ENCODE measurements at regions not wholly inside any gene's neighbourhood (a gene's known extent, or its start where the extent isn't known, plus 50 kb on each side); places are given as distances from the start of the nearest gene placed in this dataset.
"Not testable (repeated sequence)": the region's sequence is repeated elsewhere in the genome, so short reads cannot be mapped to it uniquely, and the experiment has no call there.

DNA sequence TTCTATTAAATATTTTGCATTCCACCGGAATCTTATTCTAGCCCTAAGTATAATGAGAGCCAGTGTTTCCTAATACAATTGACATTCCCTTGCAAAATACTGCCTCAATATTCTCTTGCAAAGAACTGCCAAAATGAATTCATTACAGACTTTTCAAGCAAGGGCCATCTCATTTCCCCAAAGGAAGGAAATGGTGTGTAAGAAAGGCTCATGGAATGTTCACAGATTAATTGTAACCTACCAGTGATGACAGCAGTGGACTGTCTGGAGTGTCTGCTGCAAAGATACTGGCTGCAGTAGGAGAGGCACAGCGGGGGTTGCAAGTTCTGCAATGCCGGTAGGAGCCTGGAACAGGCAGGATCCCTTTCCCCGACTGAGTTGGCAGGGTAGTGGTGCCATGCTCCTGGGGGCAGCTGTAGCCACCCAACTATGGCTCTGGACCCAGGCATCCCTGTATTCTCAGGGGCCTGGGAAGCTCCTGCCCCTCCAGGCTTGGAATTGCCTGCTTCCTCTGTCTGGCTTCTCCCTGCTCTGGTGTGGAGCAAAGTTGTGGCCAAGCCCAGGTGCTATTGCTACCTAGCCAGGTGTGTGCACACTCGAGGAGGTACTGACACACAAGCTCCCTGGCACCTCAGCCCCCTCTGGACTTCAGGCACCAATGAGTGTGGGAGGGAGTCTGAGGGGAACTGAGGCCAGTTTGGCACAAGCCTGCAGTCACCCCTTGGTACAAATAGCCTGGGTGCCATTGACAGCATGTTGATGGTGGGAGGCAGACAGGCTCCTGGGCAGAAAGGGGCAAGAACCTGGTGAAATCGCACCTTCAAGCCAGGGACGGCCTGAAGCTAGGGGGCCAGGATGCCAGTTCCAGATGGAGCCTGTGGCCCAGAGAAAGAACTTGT, 1371.0 kb downstream of the KCNT2 start:
- no peak for DNase-seq (ENCODE audit: low read depth in 1 of 2, low spot score in 2 of 2)
- H3K9me3 ChIP-seq (replicated peaks), result no peaks in the 10 kb centered on the region; the same call in 1 of the 2 replicates
- no peak overlapping the region for H3K27ac ChIP-seq
- no peaks in the 10 kb centered on the region for H3K4me1 ChIP-seq (replicated peaks)
- no peak overlapping the region for H3K4me3 ChIP-seq
- no peaks in the 10 kb centered on the region for H3K27me3 ChIP-seq (replicated peaks)
- H3K36me3 ChIP-seq, result no peaks in the 10 kb centered on the region

DNA sequence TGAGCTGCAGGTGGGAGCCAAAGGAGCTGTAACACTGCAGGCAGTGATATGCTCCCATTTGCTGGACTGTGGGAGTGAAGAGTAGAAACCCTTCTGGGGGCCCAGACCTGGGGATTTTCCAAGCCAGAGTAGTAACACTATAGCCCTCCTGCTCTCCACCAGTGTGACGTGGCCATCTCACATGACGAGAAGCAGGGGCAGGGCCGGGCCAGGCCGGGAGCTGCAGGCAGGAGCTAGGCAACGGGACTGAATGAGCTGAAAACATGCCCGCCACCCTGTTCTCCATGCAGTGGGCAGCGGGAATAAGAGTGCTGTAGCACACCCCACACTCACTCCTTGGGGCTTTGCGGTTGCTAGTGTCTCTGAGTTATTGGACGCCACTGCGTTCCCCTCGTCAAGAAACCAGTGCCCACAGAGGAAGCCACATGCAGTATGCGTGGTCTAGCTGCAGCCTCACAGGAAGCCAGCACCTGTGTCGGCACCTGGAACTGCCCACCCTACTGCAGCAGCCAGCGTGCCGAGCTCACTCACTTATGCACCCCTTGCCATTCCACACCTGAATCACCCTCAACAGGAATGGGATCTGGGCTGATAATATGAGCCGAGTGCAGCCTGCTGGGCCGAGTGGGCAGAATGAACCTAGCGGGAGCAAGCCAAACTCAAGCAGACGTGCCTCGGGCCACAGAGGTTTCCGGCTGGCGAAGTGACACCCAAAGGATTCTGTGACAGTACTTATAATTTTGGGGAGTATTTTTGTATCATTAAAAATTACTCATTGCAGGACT, 1389.6 kb downstream of the KCNT2 start:
- no peaks in the 10 kb centered on the region for H3K27me3 ChIP-seq (replicated peaks)
- H3K9me3 ChIP-seq (replicated peaks), result no peaks in the 10 kb centered on the region; the same call in 1 of the 2 replicates
- H3K36me3 ChIP-seq, result no peaks in the 10 kb centered on the region
- DNase-seq (ENCODE audit: low read depth in 1 of 2, low spot score in 2 of 2), result no peak
- H3K27ac ChIP-seq, result no peak overlapping the region
- H3K4me3 ChIP-seq, result no peak overlapping the region
- H3K4me1 ChIP-seq (replicated peaks), result no peaks in the 10 kb centered on the region

DNA sequence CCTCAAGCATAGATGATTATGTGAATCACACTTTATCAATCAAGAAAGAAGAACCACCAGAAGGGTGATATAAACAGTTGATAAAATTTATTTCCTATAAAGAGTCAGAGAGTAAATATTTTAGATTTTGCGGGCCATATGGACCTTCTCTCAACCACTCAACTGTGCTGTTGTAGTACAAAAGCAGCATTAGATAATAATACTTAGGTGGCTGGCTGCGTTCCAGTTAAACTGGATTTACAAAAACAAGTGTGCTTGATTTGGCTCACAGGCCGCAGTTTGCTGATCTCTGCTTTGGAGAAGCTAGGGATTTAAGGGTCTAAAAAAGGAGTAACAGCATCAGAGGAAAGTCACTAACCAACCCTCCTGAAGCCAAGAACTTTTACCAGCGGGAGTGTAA, 1406.0 kb downstream of the KCNT2 start:
- H3K27me3 ChIP-seq (replicated peaks), result no peaks in the 10 kb centered on the region
- no peaks in the 10 kb centered on the region for H3K36me3 ChIP-seq
- 0 out of 2 replicates have a peak, but pooled peaks cover 3% of the 10 kb centered on the region for H3K9me3 ChIP-seq (replicated peaks)
- H3K4me3 ChIP-seq, result no peak overlapping the region
- no peak for DNase-seq (ENCODE audit: low read depth in 1 of 2, low spot score in 2 of 2)
- H3K27ac ChIP-seq, result no peak overlapping the region
- H3K4me1 ChIP-seq (replicated peaks), result no peaks in the 10 kb centered on the region

DNA sequence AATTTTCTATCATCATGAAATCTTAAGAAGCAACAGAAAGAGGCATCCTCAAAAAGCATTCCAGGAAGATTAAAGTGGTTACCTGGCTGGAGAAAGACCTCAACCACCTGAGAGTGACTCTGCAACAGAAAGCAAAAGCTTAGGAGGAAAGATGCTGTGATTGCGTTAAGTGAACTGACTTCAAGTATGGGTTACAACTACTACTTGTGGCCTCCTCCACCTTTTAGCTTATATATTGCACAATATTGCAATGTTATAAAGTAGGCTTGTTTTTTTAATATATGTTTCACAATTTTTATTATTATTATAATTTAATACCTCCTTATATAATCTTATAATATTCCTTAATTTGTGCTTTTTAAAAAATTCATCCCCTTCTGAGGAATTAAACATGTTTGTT, 1407.5 kb downstream of the KCNT2 start:
- H3K27ac ChIP-seq, result no peak overlapping the region
- DNase-seq (ENCODE audit: low read depth in 1 of 2, low spot score in 2 of 2), result no peak
- H3K9me3 ChIP-seq (replicated peaks), result 0 out of 2 replicates have a peak, but pooled peaks cover 3% of the 10 kb centered on the region
- H3K4me3 ChIP-seq, result no peak overlapping the region
- no peaks in the 10 kb centered on the region for H3K4me1 ChIP-seq (replicated peaks)
- no peaks in the 10 kb centered on the region for H3K27me3 ChIP-seq (replicated peaks)
- H3K36me3 ChIP-seq, result no peaks in the 10 kb centered on the region

DNA sequence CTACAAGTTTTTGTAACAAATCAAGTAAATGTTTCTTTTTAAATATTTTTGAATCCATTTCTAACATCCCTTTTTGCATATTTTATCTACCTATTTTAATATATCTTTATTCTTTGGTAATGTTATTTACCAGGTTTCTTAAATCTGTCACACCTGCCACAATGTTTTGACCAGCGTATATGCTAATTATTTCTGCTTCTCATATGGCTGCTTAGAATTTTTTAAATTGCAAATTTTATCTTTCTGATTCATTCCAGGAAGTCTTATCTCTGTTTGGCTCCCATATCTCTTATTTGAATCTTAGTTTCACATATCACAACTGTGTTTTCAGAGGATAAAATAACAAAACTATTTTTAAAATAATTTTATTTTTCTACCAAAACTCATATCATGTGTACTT, 1411.1 kb downstream of the KCNT2 start:
- Histone ChIP-seq H3K36me3 (no peaks in the 10 kb centered on the region), H3K27ac (no peak overlapping the region), H3K4me1 (replicated peaks) (no peaks in the 10 kb centered on the region), H3K27me3 (replicated peaks) (no peaks in the 10 kb centered on the region), H3K9me3 (replicated peaks) (no peaks in the 10 kb centered on the region), H3K4me3 (no peak overlapping the region)
- no peak for DNase-seq (ENCODE audit: low read depth in 1 of 2, low spot score in 2 of 2)

DNA sequence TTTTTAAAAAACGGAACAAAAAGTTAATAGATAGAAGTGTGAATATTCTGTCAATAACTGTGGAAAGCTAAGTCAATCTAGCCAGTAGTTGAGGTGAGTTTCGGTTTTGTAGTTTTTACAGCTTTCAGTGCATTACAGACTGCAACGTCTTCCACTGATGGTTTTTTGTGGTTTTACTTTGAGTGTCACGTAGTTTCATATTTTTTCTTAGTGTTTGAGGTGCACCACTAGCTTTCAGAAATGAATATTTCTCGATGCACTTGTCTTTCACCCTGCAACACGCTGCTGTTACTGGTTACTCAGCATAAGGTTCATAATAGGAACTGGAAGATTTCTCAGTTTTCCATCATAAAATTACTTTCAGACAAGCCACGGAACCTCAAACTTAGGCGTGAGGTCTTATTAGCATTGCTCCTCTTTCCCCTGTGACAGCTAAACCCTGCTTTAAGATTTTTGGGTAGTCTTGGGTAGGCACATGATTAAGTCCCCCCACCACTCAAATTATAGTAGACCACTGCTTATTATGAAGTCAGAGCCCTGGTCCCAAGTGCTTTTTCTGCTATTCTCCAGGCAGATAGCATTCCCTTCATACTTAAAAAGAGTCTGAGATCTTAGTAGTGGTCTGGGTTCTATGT, 1412.7 kb downstream of the KCNT2 start:
- H3K9me3 ChIP-seq (replicated peaks), result no peaks in the 10 kb centered on the region
- DNase-seq (ENCODE audit: low read depth in 1 of 2, low spot score in 2 of 2), result no peak
- no peaks in the 10 kb centered on the region for H3K27me3 ChIP-seq (replicated peaks)
- H3K4me3 ChIP-seq, result no peak overlapping the region
- no peak overlapping the region for H3K27ac ChIP-seq
- no peaks in the 10 kb centered on the region for H3K36me3 ChIP-seq
- H3K4me1 ChIP-seq (replicated peaks), result no peaks in the 10 kb centered on the region

DNA sequence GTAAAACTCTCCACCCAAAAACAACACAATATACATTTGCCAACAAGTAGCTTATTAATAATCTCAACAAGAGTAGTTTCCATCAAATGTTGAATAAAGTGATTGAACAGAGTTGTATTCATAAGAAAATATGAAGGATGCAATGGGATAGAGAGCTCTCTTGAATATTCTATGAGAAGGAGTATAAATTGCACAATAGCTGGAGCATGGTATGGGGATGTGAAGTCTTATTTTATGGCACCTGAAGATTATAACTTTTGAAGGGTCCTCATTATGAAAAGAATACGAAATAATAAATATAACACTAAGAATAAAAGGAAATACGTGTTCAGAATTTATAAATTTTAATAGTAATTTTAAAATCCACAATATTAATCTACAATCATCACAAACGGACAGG, 1415.1 kb downstream of the KCNT2 start:
- Histone ChIP-seq H3K4me3 (no peak overlapping the region), H3K27ac (no peak overlapping the region), H3K4me1 (replicated peaks) (no peaks in the 10 kb centered on the region), H3K36me3 (no peaks in the 10 kb centered on the region), H3K27me3 (replicated peaks) (no peaks in the 10 kb centered on the region), H3K9me3 (replicated peaks) (no peaks in the 10 kb centered on the region)
- DNase-seq (ENCODE audit: low read depth in 1 of 2, low spot score in 2 of 2), result no peak

DNA sequence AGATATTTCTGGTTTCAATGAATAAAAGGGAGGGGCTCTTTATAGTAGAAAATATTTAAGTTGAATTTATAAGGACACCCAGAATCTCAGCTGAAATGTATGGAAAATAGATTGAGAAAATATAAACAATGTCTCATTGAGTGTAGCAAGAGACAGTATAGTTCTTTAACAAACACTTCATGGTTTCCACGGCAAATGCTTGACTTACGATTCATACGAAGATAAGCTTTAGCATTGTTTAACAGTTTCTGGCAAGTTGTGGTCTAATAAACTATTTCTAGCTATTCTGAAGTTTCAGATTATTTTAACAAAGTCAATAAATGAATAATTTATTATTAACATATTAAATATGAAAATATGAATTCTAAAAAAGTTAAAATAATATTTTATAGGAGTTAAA, 1419.4 kb downstream of the KCNT2 start:
- no peaks in the 10 kb centered on the region for H3K36me3 ChIP-seq
- no peak overlapping the region for H3K4me3 ChIP-seq
- no peak for DNase-seq (ENCODE audit: low read depth in 1 of 2, low spot score in 2 of 2)
- no peak overlapping the region for H3K27ac ChIP-seq
- no peaks in the 10 kb centered on the region for H3K9me3 ChIP-seq (replicated peaks)
- no peaks in the 10 kb centered on the region for H3K4me1 ChIP-seq (replicated peaks)
- no peaks in the 10 kb centered on the region for H3K27me3 ChIP-seq (replicated peaks)

DNA sequence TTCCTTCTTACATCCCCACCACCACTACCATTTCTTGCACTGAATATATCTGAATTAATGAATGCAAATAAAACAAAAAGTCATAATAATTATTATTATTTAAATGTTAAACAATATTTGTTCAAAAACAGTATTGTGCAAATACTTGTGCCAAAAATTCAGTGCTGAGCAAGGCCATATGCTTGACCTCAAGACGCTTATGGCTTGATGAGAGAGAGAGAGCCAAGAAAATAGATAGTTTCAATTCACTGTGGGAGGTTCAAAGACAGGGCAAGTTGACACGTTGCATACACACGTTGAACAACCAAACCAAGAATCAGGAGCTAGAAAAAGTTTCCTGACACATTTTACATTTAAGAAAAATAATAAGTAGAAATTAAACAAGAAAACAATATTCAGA, 1421.7 kb downstream of the KCNT2 start:
- no peaks in the 10 kb centered on the region for H3K9me3 ChIP-seq (replicated peaks)
- no peaks in the 10 kb centered on the region for H3K36me3 ChIP-seq
- no peaks in the 10 kb centered on the region for H3K27me3 ChIP-seq (replicated peaks)
- H3K4me3 ChIP-seq, result no peak overlapping the region
- H3K27ac ChIP-seq, result no peak overlapping the region
- DNase-seq (ENCODE audit: low read depth in 1 of 2, low spot score in 2 of 2), result no peak
- no peaks in the 10 kb centered on the region for H3K4me1 ChIP-seq (replicated peaks)

DNA sequence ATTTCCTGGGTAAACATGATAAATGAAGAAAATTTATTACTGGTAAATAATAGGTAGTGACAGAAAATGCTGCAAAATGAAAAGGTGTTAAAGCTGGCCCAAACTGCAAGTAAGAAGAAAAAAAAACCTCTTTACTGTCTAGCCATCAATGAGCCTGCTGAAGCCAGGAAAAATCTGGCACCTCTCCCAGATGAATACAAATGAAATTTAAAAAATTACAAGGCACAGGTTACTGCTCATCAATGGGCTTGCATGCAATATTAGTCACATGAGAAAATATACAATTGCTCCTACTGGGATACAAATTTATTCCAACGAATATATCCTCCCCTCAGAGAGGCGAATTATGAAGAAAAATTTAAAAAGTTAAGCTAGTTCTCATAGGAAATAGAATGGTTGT, 1422.5 kb downstream of the KCNT2 start:
- no peaks in the 10 kb centered on the region for H3K27me3 ChIP-seq (replicated peaks)
- no peaks in the 10 kb centered on the region for H3K9me3 ChIP-seq (replicated peaks)
- no peaks in the 10 kb centered on the region for H3K36me3 ChIP-seq
- H3K4me1 ChIP-seq (replicated peaks), result no peaks in the 10 kb centered on the region
- H3K4me3 ChIP-seq, result no peak overlapping the region
- H3K27ac ChIP-seq, result no peak overlapping the region
- DNase-seq (ENCODE audit: low read depth in 1 of 2, low spot score in 2 of 2), result no peak

DNA sequence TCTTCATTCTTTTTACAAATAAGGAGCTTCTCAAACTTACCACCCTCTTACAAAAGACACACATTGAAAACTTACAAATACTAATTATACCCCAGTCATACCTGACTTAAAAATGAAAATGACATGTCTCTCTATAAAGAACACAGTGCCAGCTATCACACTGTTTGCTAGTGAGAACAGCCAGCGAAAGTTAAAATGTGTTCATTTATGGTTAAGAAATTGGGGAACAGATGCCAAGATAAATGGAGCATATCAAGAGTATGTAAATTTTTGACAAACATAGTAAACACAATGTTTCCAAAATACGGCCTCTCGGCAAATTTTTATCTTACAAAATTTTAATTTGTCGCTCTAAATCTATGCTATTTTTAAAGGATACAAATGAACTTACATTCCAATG, 1422.9 kb downstream of the KCNT2 start:
- Histone ChIP-seq H3K36me3 (no peaks in the 10 kb centered on the region), H3K9me3 (replicated peaks) (no peaks in the 10 kb centered on the region), H3K4me3 (no peak overlapping the region), H3K27me3 (replicated peaks) (no peaks in the 10 kb centered on the region), H3K27ac (no peak overlapping the region), H3K4me1 (replicated peaks) (no peaks in the 10 kb centered on the region)
- DNase-seq (ENCODE audit: low read depth in 1 of 2, low spot score in 2 of 2), result no peak

DNA sequence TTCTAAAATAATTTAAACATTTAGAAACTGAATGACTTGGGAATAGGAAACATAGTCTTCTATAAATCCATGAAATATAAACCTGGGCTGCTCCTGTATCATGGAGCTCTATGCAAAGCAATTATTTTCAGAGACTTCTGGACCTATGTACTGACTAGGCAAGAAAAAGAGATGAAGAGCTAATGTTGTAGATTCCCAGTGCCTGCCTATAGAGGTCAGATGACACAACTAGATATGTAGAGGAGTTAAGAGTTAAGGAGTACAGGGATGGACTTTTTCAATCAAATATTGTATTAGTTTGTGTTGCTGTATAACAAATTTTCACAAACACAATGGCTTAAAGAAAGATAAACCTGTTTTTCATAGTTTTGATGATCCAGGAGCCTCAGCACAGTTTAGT, 1434.5 kb downstream of the KCNT2 start:
- no peak for DNase-seq (ENCODE audit: low read depth in 1 of 2, low spot score in 2 of 2)
- Histone ChIP-seq H3K4me1 (replicated peaks) (no peaks in the 10 kb centered on the region), H3K9me3 (replicated peaks) (no peaks in the 10 kb centered on the region), H3K27ac (no peak overlapping the region), H3K27me3 (replicated peaks) (no peaks in the 10 kb centered on the region), H3K36me3 (no peaks in the 10 kb centered on the region), H3K4me3 (no peak overlapping the region)

DNA sequence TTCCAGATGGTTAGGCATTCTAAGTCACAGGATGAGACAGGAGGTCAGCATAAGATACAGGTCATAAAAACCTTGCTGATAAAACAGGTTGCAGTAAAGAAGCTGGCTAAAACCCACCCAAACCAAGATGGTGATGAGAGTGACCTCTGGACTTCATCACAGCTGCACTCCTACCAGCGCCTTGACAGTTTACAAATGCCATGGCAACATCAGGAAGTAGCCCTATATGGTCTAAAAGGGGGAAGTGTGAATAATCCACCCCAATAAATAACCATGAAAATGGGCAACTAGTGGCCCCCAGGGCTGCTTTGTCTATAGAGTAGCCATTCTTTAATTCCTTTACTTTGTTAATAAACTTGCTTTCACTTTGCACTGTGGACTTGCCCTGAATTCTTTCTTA, 1448.4 kb downstream of the KCNT2 start:
- not testable (repeated sequence) for H3K4me1 ChIP-seq (replicated peaks); H3K4me3 ChIP-seq; H3K27me3 ChIP-seq (replicated peaks); H3K27ac ChIP-seq; DNase-seq (ENCODE audit: low read depth in 1 of 2, low spot score in 2 of 2); H3K9me3 ChIP-seq (replicated peaks); H3K36me3 ChIP-seq

DNA sequence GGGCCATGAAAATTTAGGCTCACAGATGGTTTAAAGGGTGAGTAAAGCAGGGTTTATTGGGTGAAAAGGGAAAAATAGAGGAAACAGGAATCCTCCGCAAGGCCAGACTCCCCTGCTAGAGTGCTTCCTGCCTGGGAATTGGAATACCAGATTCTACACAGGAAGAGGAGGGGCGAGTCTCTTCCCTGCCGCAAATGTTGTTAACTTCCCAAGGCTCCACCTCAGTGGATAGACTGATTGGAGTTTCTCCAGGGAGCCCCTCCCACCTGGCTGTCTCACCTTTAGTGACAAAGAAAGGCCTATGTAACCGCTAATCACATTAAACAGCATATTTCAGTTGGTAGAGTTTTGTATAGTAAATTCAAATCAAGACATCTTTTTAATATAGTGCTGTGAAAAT, 1450.1 kb downstream of the KCNT2 start:
- Histone ChIP-seq H3K27me3 (replicated peaks) (no peaks in the 10 kb centered on the region), H3K27ac (no peak overlapping the region), H3K4me3 (no peak overlapping the region), H3K36me3 (no peaks in the 10 kb centered on the region), H3K4me1 (replicated peaks) (no peaks in the 10 kb centered on the region), H3K9me3 (replicated peaks) (no peaks in the 10 kb centered on the region)
- DNase-seq (ENCODE audit: low read depth in 1 of 2, low spot score in 2 of 2), result no peak

Measured in SJSA1 (cell line).